Suprapubic skin (tissue), 4 donors: ENCODE measurements at regions not wholly inside any gene's neighbourhood (a gene's known extent, or its start where the extent isn't known, plus 50 kb on each side); places are given as distances from the start of the nearest gene placed in this dataset.

Experiments used
- DNase-seq, 2 donors: peaks; one replicate each; pipeline ENCODE4 v3.0.0-alpha.2; 2019; ENCODE audit warnings: low spot score in 2 of 2
- H3K27ac ChIP-seq: fragments of 200-600 bp; sonication (generic); one replicate; pipeline ENCODE4 v1.5.1; 2019
- H3K27me3 ChIP-seq: fragments of 200-600 bp; sonication (generic); one replicate; pipeline ENCODE4 v1.5.1; 2019
- H3K36me3 ChIP-seq: fragments of 200-600 bp; sonication (generic); one replicate; pipeline ENCODE4 v1.5.1; 2019
- H3K4me1 ChIP-seq: fragments of 200-600 bp; sonication (generic); one replicate; pipeline ENCODE4 v1.5.1; 2019
- H3K4me3 ChIP-seq: fragments of 200-600 bp; sonication (generic); one replicate; pipeline ENCODE4 v1.5.1; 2019; ENCODE audit warnings: mild to moderate bottlenecking
- H3K9me3 ChIP-seq: fragments of 200-600 bp; sonication (generic); one replicate; pipeline ENCODE4 v1.5.1; 2019
- CTCF ChIP-seq, 2 donors: fragments of 200-600 bp in 1 of 2; fragments of 450-650 bp in 1 of 2; sonication (generic) in 1 of 2; IDR thresholded peaks; one replicate each; pipeline ENCODE4 v1.5.1; 2016 to 2019; ENCODE audit warnings: antibody characterized with exemption in 2 of 2, mild to moderate bottlenecking in 1 of 2, moderate library complexity in 1 of 2
- EP300 ChIP-seq: sonication (generic); formaldehyde crosslinking; IDR thresholded peaks from one replicate; pipeline ENCODE4 v1.6.1; 2017; ENCODE audit warnings: antibody characterized with exemption
- POLR2A ChIP-seq, 2 donors: fragments of 450-650 bp; IDR thresholded peaks; one replicate each; pipeline ENCODE4 v1.6.1; 2017; ENCODE audit warnings: antibody characterized with exemption in 2 of 2, mild to moderate bottlenecking in 2 of 2, moderate library complexity in 2 of 2
- POLR2AphosphoS5 ChIP-seq, 3 donors: sonication (generic); formaldehyde crosslinking; IDR thresholded peaks; one replicate each; pipeline ENCODE4 v1.6.1; 2017; ENCODE audit warnings: antibody characterized with exemption in 3 of 3
- WGBS: methylation state at CpG from one replicate; pipeline ENCODE4 v1.1.5; 2018; 5-methylcytosine and 5-hydroxymethylcytosine counted together

GRCh38 chr2:191486584-191487320 lies 191.2 kb upstream of the NABP1 start:
- H3K4me1 ChIP-seq, result no peaks in the 10 kb centered on the region
- H3K4me3 ChIP-seq, result no peak overlapping the region
- H3K27me3 ChIP-seq, result no peaks in the 10 kb centered on the region
- no peak for DNase-seq
- H3K9me3 ChIP-seq, result peaks cover 5% of the 10 kb centered on the region
- WGBS, result 43% methylated on average over 3 of the region's 3 CpGs
- no peak overlapping the region for H3K27ac ChIP-seq
- no peak for TF ChIP-seq EP300
- no peak for TF ChIP-seq POLR2AphosphoS5 (IDR thresholded peaks at IDR 0.05)
- no peak for TF ChIP-seq POLR2A (IDR thresholded peaks at IDR 0.05)
- no peaks in the 10 kb centered on the region for H3K36me3 ChIP-seq

- DNase-seq, result no peak
- TF ChIP-seq POLR2AphosphoS5 (IDR thresholded peaks at IDR 0.05) (no peak), POLR2A (IDR thresholded peaks at IDR 0.05) (no peak), EP300 (no peak), CTCF (IDR thresholded peaks at IDR 0.05) (no peak)
Observed at GRCh38 chr2:191488135-191488534, 189.8 kb upstream of the NABP1 start.

GRCh38 chr2:191489177-191489576 lies 188.8 kb upstream of the NABP1 start:
- TF ChIP-seq EP300 (no peak), POLR2A (IDR thresholded peaks at IDR 0.05) (no peak), POLR2AphosphoS5 (IDR thresholded peaks at IDR 0.05) (no peak), CTCF (IDR thresholded peaks at IDR 0.05) (no peak)
- Histone ChIP-seq H3K4me3 (no peak overlapping the region), H3K4me1 (no peaks in the 10 kb centered on the region), H3K36me3 (no peaks in the 10 kb centered on the region), H3K27me3 (no peaks in the 10 kb centered on the region), H3K27ac (no peak overlapping the region), H3K9me3 (no peaks in the 10 kb centered on the region)
- no peak for DNase-seq
- 78% methylated on average over 2 of the region's 2 CpGs for WGBS

More at GRCh38 chr2:191488135-191488534, 189.8 kb upstream of the NABP1 start:
- Histone ChIP-seq H3K27ac (no peak overlapping the region), H3K4me1 (no peaks in the 10 kb centered on the region), H3K9me3 (peaks cover 3% of the 10 kb centered on the region), H3K27me3 (no peaks in the 10 kb centered on the region), H3K4me3 (no peak overlapping the region), H3K36me3 (no peaks in the 10 kb centered on the region)
- WGBS, result 60% methylated on average over 7 of the region's 7 CpGs

- Histone ChIP-seq H3K27me3 (no peaks in the 10 kb centered on the region), H3K4me3 (no peak overlapping the region), H3K36me3 (no peaks in the 10 kb centered on the region), H3K4me1 (peaks cover 20% of the 10 kb centered on the region), H3K9me3 (no peaks in the 10 kb centered on the region), H3K27ac (no peak overlapping the region)
- DNase-seq, result no peak
- WGBS, result 93% methylated on average over 2 of the region's 2 CpGs
- TF ChIP-seq CTCF (IDR thresholded peaks at IDR 0.05), result no peak
- no peak for TF ChIP-seq EP300
- TF ChIP-seq POLR2A (IDR thresholded peaks at IDR 0.05), result no peak
- TF ChIP-seq POLR2AphosphoS5 (IDR thresholded peaks at IDR 0.05), result no peak
Observed at GRCh38 chr2:191496838-191497237, 181.1 kb upstream of the NABP1 start.

GRCh38 chr2:191497822-191498221 lies 180.1 kb upstream of the NABP1 start:
- no peak for TF ChIP-seq CTCF (IDR thresholded peaks at IDR 0.05)
- no peak for TF ChIP-seq EP300
- TF ChIP-seq POLR2AphosphoS5 (IDR thresholded peaks at IDR 0.05), result no peak
- TF ChIP-seq POLR2A (IDR thresholded peaks at IDR 0.05), result no peak
- H3K4me3 ChIP-seq, result no peak overlapping the region
- no peaks in the 10 kb centered on the region for H3K9me3 ChIP-seq
- H3K4me1 ChIP-seq, result peaks cover 20% of the 10 kb centered on the region
- H3K27me3 ChIP-seq, result no peaks in the 10 kb centered on the region
- H3K27ac ChIP-seq, result no peak overlapping the region
- H3K36me3 ChIP-seq, result no peaks in the 10 kb centered on the region
- DNase-seq, result no peak
- 46% methylated on average over 3 of the region's 3 CpGs for WGBS
